BJ (cell line): ENCODE measurements at regions not wholly inside any gene's neighbourhood (a gene's known extent, or its start where the extent isn't known, plus 50 kb on each side); places are given as distances from the start of the nearest gene placed in this dataset.

Source experiments
- CTCF ChIA-PET: fragments of 350-600 bp; formaldehyde crosslinking; extraction: SDS; loops from one replicate; lab custom pipeline; 2021; ENCODE audit warnings: antibody characterized with exemption, inconsistent platforms; lab: Yijun Ruan, JAX
- POLR2A ChIA-PET: fragments of 300-600 bp; sonication (Branson Sonifier 250); formaldehyde crosslinking; extraction: SDS; loops from one replicate; lab custom pipeline; 2021; ENCODE audit warnings: antibody characterized with exemption; lab: Charles Lee
- DNase-seq: peaks from one replicate; pipeline ENCODE4 v3.0.0-alpha.2; 2011; ENCODE audit warnings: low read depth
- H3K27me3 ChIP-seq: 2 replicates; pipeline ENCODE4 v1.6.0; 2011; ENCODE audit warnings: low read length; ENCODE audit not compliant: control insufficient read depth, insufficient read depth
- H3K36me3 ChIP-seq: 2 replicates; pipeline ENCODE4 v1.5.1; 2011; ENCODE audit warnings: low read length; ENCODE audit not compliant: control insufficient read depth, insufficient read depth
- H3K4me3 ChIP-seq: 2 replicates; pipeline ENCODE4 v1.5.1; 2011; ENCODE audit warnings: low read depth, mild to moderate bottlenecking, control low read depth, low read length
- TF ChIP-seq, protein P1 (sequence below): IDR thresholded peaks from 2 replicates; pipeline ENCODE4 v1.5.1; 2011; ENCODE audit warnings: low read depth, mild to moderate bottlenecking, control low read depth, inconsistent platforms, low read length, moderate library complexity; ENCODE audit not compliant: insufficient read depth

DNA sequence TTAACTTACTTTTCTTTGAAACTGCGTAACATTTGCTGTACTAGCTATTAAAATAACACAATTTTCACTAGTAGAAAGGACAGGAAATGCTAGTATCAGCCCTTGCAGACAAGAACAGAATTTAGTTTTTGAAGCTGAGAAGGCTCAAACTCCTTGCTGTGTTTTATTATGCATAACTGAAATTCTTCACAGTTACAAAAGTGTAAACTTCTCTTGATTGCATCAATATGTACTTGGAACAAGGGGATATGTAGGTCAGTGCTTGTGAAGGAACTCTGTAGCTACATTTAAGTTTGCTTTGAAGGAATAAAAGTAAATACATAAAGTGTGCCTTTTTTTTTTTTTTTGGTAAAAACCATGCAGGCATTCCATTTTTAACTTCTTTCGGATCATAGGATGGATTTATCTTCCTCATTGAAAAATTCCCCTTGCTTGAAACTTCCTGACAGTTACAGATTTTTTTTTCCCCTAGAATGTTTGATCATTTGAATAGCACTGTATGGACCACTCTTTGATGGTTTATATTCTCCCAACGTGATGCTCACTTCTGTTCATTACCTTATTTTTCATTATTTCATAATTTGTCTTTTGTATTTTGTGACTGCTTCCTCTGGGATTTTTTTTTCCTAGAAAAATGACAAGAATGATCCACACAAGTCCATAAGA lies 94.9 kb upstream of the DAB2 start:
- H3K27me3 ChIP-seq: no peaks in the 10 kb centered on the region
- H3K4me3 ChIP-seq: no peak overlapping the region
- POLR2A ChIA-PET: interaction anchor here (0.7 to 1.2 kb wide), 4 partner anchors 19 to 101 kb away, joined by 4 to 6 read pairs (median 6); partner anchors contain the start of gene DAB2
- CTCF ChIA-PET: interaction anchor here (0.7 to 1.7 kb wide), 4 partner anchors 61 to 97 kb away, joined by 3 to 14 read pairs (median 4); partner anchors contain the start of gene DAB2
- DNase-seq: no peak
- no peaks in the 10 kb centered on the region for H3K36me3 ChIP-seq
- TF ChIP-seq, protein P1, sequence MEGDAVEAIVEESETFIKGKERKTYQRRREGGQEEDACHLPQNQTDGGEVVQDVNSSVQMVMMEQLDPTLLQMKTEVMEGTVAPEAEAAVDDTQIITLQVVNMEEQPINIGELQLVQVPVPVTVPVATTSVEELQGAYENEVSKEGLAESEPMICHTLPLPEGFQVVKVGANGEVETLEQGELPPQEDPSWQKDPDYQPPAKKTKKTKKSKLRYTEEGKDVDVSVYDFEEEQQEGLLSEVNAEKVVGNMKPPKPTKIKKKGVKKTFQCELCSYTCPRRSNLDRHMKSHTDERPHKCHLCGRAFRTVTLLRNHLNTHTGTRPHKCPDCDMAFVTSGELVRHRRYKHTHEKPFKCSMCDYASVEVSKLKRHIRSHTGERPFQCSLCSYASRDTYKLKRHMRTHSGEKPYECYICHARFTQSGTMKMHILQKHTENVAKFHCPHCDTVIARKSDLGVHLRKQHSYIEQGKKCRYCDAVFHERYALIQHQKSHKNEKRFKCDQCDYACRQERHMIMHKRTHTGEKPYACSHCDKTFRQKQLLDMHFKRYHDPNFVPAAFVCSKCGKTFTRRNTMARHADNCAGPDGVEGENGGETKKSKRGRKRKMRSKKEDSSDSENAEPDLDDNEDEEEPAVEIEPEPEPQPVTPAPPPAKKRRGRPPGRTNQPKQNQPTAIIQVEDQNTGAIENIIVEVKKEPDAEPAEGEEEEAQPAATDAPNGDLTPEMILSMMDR: no peak

DNA sequence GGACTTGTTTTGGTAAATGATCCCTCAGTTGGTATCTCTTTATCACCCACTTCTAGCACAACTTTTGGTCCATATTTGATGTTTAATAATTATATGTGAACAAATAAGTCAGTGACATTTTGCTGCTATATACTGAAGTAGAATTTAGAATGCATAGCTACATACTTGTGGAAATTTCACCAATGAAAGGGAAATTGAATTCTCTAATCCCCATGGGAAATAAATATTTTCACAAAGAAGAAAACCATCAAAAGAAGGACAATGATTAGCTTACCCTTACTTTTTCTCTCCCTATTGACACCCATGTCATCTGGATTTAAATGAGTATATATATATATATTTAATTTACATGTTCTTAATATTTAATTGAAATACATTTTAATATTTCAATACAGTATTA lies 94.3 kb upstream of the DAB2 start:
- H3K27me3 ChIP-seq: no peaks in the 10 kb centered on the region
- POLR2A ChIA-PET: interaction anchor here (0.7 to 1.2 kb wide), 4 partner anchors 18 to 100 kb away, joined by 4 to 6 read pairs (median 6); partner anchors contain the start of gene DAB2
- H3K4me3 ChIP-seq: no peak overlapping the region
- no peak for DNase-seq
- TF ChIP-seq, protein P1: no peak
- no peaks in the 10 kb centered on the region for H3K36me3 ChIP-seq
- CTCF ChIA-PET: interaction anchor here (0.7 to 1.7 kb wide), 5 partner anchors 14 to 97 kb away, joined by 3 to 14 read pairs (median 3); partner anchors contain the start of gene DAB2

DNA sequence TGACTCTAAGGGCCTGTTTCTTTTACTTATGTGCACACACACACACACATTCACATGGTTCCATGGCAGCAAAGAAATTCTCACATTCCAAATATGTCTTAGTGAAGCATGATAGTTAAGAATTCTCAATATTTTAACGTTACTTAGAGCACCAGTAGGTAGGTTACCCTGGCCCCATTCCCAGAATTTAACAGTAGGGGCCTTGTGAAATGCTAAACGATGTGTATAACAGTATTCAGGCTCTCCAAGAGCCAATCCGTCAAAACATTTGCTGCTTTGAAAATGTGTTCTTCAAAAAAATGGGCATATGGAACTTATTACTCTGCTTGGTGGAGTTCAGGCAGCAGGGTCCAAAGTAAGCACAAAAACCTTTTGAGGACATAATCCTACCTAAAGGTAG lies 93.7 kb upstream of the DAB2 start:
- DNase-seq: peak; percentile 87
- POLR2A ChIA-PET: no interaction called here

DNA sequence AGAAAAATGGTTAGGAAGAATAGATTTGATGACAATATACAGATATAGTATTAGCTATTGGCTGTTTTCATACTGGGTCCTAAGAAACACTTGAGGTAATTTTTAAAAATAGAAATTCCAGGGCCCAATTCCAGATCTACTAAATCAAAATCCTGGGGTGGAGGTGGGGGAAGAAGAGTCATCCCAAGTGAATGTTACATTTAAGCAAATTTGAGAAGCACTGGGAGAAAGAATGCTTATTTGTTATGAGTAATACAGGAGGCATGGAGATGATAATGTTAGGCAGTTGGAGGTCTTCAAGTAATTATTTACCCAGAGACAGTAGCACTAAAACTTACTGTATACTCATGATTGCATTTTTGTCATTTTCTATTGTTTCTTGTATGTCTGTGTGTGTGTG lies 93.0 kb upstream of the DAB2 start:
- DNase-seq: peak; percentile 86
- CTCF ChIA-PET: no interaction called here
- H3K27me3 ChIP-seq: no peaks in the 10 kb centered on the region
- POLR2A ChIA-PET: interaction anchor here (0.6 to 0.7 kb wide), 2 partner anchors 9 to 94 kb away, joined by 3 to 5 read pairs; partner anchors contain the start of gene DAB2
- no peak overlapping the region for H3K4me3 ChIP-seq
- TF ChIP-seq, protein P1: no peak
- H3K36me3 ChIP-seq: no peaks in the 10 kb centered on the region

More for the DNA sequence above, 93.7 kb upstream of the DAB2 start:
- CTCF ChIA-PET: interaction anchor here (0.7 to 1.7 kb wide), 4 partner anchors 14 to 96 kb away, joined by 3 to 14 read pairs (median 4); partner anchors contain the start of gene DAB2
- Histone ChIP-seq H3K4me3 (no peak overlapping the region), H3K36me3 (no peaks in the 10 kb centered on the region), H3K27me3 (no peaks in the 10 kb centered on the region)
- TF ChIP-seq, protein P1: no peak

DNA sequence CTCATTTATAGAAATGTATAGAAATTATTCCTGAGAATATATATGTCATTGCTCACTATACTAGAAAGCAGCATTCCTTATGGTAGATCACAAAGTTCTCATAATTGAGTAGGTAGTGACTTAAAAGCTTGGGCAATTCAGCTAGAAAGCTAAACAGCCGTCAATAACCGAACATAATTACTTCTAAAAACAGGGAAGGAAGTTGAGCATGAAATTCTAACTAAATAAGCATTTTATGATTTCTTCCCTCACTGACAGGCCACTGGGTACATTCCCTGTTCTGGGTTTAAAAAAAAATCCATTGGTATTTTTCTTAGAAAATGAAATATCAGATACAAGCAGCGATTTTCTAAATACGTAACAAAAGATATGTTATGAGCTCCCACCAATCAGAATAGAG lies 91.1 kb upstream of the DAB2 start:
- H3K36me3 ChIP-seq: no peaks in the 10 kb centered on the region
- no peak for DNase-seq
- TF ChIP-seq, protein P1: no peak
- CTCF ChIA-PET: no interaction called here
- no peak overlapping the region for H3K4me3 ChIP-seq
- POLR2A ChIA-PET: no interaction called here
- H3K27me3 ChIP-seq: no peaks in the 10 kb centered on the region
